ENCODE measurements at regions not wholly inside any gene's neighbourhood (a gene's known extent, or its start where the extent isn't known, plus 50 kb on each side); places are given as distances from the start of the nearest gene placed in this dataset.
"Not testable (repeated sequence)": the region's sequence is repeated elsewhere in the genome, so short reads cannot be mapped to it uniquely, and the experiment has no call there.

GRCh38 chr10:78441694-78442093 lies 408.0 kb downstream of the RPS24 start:
- TF ChIP-seq CTCF (IDR thresholded peaks at IDR 0.05; ENCODE audit: low read depth, low read length, missing control alignments): no peak
- no peak overlapping the region for H3K4me3 ChIP-seq (replicated peaks; ENCODE audit: low read depth, low read length)
- DNase-seq (ENCODE audit: extremely low read depth, low read depth): no peak

- TF ChIP-seq CTCF (IDR thresholded peaks at IDR 0.05; ENCODE audit: low read depth, low read length, missing control alignments): no peak
Measured at GRCh38 chr10:78442836-78443550, 409.3 kb downstream of the RPS24 start.

GRCh38 chr10:78443900-78444571 lies 410.4 kb downstream of the RPS24 start:
- H3K4me3 ChIP-seq (replicated peaks; ENCODE audit: low read depth, low read length): no peak overlapping the region
- no peak for TF ChIP-seq CTCF (IDR thresholded peaks at IDR 0.05; ENCODE audit: low read depth, low read length, missing control alignments)
- DNase-seq (ENCODE audit: extremely low read depth, low read depth): no peak

More at GRCh38 chr10:78442836-78443550, 409.3 kb downstream of the RPS24 start:
- DNase-seq (ENCODE audit: extremely low read depth, low read depth): peak; percentile 47
- no peak overlapping the region for H3K4me3 ChIP-seq (replicated peaks; ENCODE audit: low read depth, low read length)

- not testable (repeated sequence) for DNase-seq (ENCODE audit: extremely low read depth, low read depth); H3K4me3 ChIP-seq (replicated peaks; ENCODE audit: low read depth, low read length)
Measured at GRCh38 chr10:78444741-78445140, 411.1 kb downstream of the RPS24 start.

- DNase-seq (ENCODE audit: extremely low read depth, low read depth): no peak
- H3K4me3 ChIP-seq (replicated peaks; ENCODE audit: low read depth, low read length): no peak overlapping the region
- no peak for TF ChIP-seq CTCF (IDR thresholded peaks at IDR 0.05; ENCODE audit: low read depth, low read length, missing control alignments)
Measured at GRCh38 chr10:78445308-78445707, 411.6 kb downstream of the RPS24 start.

- TF ChIP-seq CTCF (IDR thresholded peaks at IDR 0.05; ENCODE audit: low read depth, low read length, missing control alignments): no peak
- no peak for DNase-seq (ENCODE audit: extremely low read depth, low read depth)
- H3K4me3 ChIP-seq (replicated peaks; ENCODE audit: low read depth, low read length): no peak overlapping the region
Measured at GRCh38 chr10:78448470-78448869, 414.8 kb downstream of the RPS24 start.

- TF ChIP-seq CTCF (IDR thresholded peaks at IDR 0.05; ENCODE audit: low read depth, low read length, missing control alignments): no peak
- no peak for DNase-seq (ENCODE audit: extremely low read depth, low read depth)
- no peak overlapping the region for H3K4me3 ChIP-seq (replicated peaks; ENCODE audit: low read depth, low read length)
Measured at GRCh38 chr10:78448994-78449418, 415.3 kb downstream of the RPS24 start.
